Panc1 (cell line): ENCODE measurements at regions not wholly inside any gene's neighbourhood (a gene's known extent, or its start where the extent isn't known, plus 50 kb on each side); places are given as distances from the start of the nearest gene placed in this dataset.

Experiments used
- ATAC-seq: fragments of 200-7000 bp; cut with Tn5 transposase; 2 replicates; pipeline ENCODE4 v1.9.1; 2020; ENCODE audit warnings: mild to moderate bottlenecking, moderate library complexity
- BruUV-seq: library from RNA; stranded (reverse); fragments of 400-500 nt; replicated peaks from 2 replicates; lab custom pipeline; 2021; lab: Mats Ljungman, UMichigan
- CTCF ChIA-PET: fragments of 300-600 bp; sonication (Branson Sonifier 250); formaldehyde crosslinking; loops from one replicate; lab custom pipeline; 2022; ENCODE audit warnings: antibody characterized with exemption; lab: Charles Lee
- POLR2A ChIA-PET: fragments of 300-600 bp; sonication (Branson Sonifier 250); formaldehyde crosslinking; loops from one replicate; lab custom pipeline; 2022; ENCODE audit warnings: antibody characterized with exemption; lab: Charles Lee
- DNase-seq: peaks from one replicate; pipeline ENCODE4 v3.0.0-alpha.2; 2010; ENCODE audit warnings: low read depth, low spot score
- H3K27ac ChIP-seq: 2 replicates; pipeline ENCODE4 v1.5.1; 2011; ENCODE audit warnings: mild to moderate bottlenecking, low read length, inconsistent platforms
- H3K27me3 ChIP-seq: fragments of 200-500 bp; sonication (Bioruptor generic); 2 replicates; pipeline ENCODE4 v1.6.0; 2014; ENCODE audit warnings: low read length, inconsistent platforms; ENCODE audit not compliant: control insufficient read depth, insufficient read depth
- H3K36me3 ChIP-seq: fragments of 200-500 bp; sonication (Bioruptor generic); 2 replicates; pipeline ENCODE4 v1.5.1; 2014; ENCODE audit warnings: inconsistent platforms, mild to moderate bottlenecking, low read length, moderate library complexity; ENCODE audit not compliant: control insufficient read depth, insufficient read depth
- H3K4me1 ChIP-seq: 2 replicates; pipeline ENCODE4 v1.5.1; 2011; ENCODE audit warnings: inconsistent platforms, mild to moderate bottlenecking, low read length, moderate library complexity; ENCODE audit not compliant: control insufficient read depth, insufficient read depth
- H3K4me3 ChIP-seq, 2 experiments: 2 replicates each; pipeline ENCODE4 v1.5.1; 2011 to 2012; ENCODE audit warnings: low read depth in 2 of 2, low read length in 2 of 2, mild to moderate bottlenecking in 2 of 2, inconsistent platforms in 1 of 2, moderate library complexity in 1 of 2
- H3K9me3 ChIP-seq: fragments of 200-500 bp; sonication (Bioruptor generic); 2 replicates; pipeline ENCODE4 v1.5.1; 2014; ENCODE audit warnings: low read depth, mild to moderate bottlenecking, inconsistent platforms, low read length, moderate library complexity; ENCODE audit not compliant: control insufficient read depth, insufficient read depth
- CTCF ChIP-seq: fragments of 450-650 bp; IDR thresholded peaks from 2 replicates; pipeline ENCODE4 v1.5.1; 2017; ENCODE audit warnings: mild to moderate bottlenecking
- POLR2AphosphoS5 ChIP-seq: IDR thresholded peaks from 2 replicates; pipeline ENCODE4 v1.6.1; 2012; ENCODE audit warnings: mild to moderate bottlenecking, low read depth, low read length, moderate library complexity
- SIN3A ChIP-seq: IDR thresholded peaks from 2 replicates; pipeline ENCODE4 v1.6.1; 2012; ENCODE audit warnings: low read depth, mild to moderate bottlenecking, low read length, moderate library complexity, borderline replicate concordance; ENCODE audit not compliant: insufficient read depth
- TCF7L2 ChIP-seq: IDR thresholded peaks from 2 replicates; pipeline ENCODE4 v1.6.1; 2011; ENCODE audit warnings: mild to moderate bottlenecking, low read depth, low read length, inconsistent platforms
- in situ Hi-C: cut with HindIII; loops from 2 replicates; pipeline ENCODE4 v1.10.0; 2016; ENCODE audit warnings: low sequenced_read_pairs, low pct_unique_long_range_greater_than_20kb
- intact Hi-C: fragments of 100-400 bp; cut with micrococcal nuclease; formaldehyde crosslinking; loops from one replicate; pipeline ENCODE4 v1.10.0; 2022; ENCODE audit not compliant: unreplicated experiment
- TF ChIP-seq, protein P1 (sequence below), 2 experiments: IDR thresholded peaks; 2 replicates each; pipeline ENCODE4 v1.6.1; 2011 to 2012; ENCODE audit warnings: low read depth in 2 of 2, control low read depth in 1 of 2, low read length in 1 of 2, mild to moderate bottlenecking in 1 of 2, moderate library complexity in 1 of 2; ENCODE audit not compliant: insufficient read depth in 1 of 2

- CTCF ChIA-PET, result no interaction called here
- ATAC-seq, result no peak
- in situ Hi-C loops (no loop called here), intact Hi-C loops (no loop called here)
- Histone ChIP-seq H3K4me3 (no peak overlapping the region), H3K9me3 (no peaks in the 10 kb centered on the region), H3K36me3 (no peaks in the 10 kb centered on the region), H3K4me1 (no peaks in the 10 kb centered on the region), H3K27me3 (no peaks in the 10 kb centered on the region), H3K27ac (no peak overlapping the region)
- POLR2A ChIA-PET, result no interaction called here
- no peak for DNase-seq
- BruUV-seq, result no TSS peak
- TF ChIP-seq SIN3A (no peak), TCF7L2 (no peak), CTCF (no peak), POLR2AphosphoS5 (no peak)
- TF ChIP-seq, protein P1, sequence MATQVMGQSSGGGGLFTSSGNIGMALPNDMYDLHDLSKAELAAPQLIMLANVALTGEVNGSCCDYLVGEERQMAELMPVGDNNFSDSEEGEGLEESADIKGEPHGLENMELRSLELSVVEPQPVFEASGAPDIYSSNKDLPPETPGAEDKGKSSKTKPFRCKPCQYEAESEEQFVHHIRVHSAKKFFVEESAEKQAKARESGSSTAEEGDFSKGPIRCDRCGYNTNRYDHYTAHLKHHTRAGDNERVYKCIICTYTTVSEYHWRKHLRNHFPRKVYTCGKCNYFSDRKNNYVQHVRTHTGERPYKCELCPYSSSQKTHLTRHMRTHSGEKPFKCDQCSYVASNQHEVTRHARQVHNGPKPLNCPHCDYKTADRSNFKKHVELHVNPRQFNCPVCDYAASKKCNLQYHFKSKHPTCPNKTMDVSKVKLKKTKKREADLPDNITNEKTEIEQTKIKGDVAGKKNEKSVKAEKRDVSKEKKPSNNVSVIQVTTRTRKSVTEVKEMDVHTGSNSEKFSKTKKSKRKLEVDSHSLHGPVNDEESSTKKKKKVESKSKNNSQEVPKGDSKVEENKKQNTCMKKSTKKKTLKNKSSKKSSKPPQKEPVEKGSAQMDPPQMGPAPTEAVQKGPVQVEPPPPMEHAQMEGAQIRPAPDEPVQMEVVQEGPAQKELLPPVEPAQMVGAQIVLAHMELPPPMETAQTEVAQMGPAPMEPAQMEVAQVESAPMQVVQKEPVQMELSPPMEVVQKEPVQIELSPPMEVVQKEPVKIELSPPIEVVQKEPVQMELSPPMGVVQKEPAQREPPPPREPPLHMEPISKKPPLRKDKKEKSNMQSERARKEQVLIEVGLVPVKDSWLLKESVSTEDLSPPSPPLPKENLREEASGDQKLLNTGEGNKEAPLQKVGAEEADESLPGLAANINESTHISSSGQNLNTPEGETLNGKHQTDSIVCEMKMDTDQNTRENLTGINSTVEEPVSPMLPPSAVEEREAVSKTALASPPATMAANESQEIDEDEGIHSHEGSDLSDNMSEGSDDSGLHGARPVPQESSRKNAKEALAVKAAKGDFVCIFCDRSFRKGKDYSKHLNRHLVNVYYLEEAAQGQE (IDR thresholded peaks at IDR 0.05; ENCODE audit: insufficient read depth in 1 of 2, low read depth in 2 of 2, low read length in 1 of 2), result no peak
These were observed 857.4 kb upstream of the HTR2C start for GRCh38 chrX:113726466-113726865.

GRCh38 chrX:113726009-113726408 lies 857.9 kb upstream of the HTR2C start:
- DNase-seq (no peak), ATAC-seq (no peak)
- ChIA-PET POLR2A (no interaction called here), CTCF (no interaction called here)
- intact Hi-C loops (no loop called here), in situ Hi-C loops (no loop called here)
- Histone ChIP-seq H3K4me1 (no peaks in the 10 kb centered on the region), H3K4me3 (no peak overlapping the region), H3K9me3 (no peaks in the 10 kb centered on the region), H3K27me3 (no peaks in the 10 kb centered on the region), H3K36me3 (no peaks in the 10 kb centered on the region), H3K27ac (no peak overlapping the region)
- BruUV-seq, result no TSS peak
- TF ChIP-seq SIN3A (no peak), POLR2AphosphoS5 (no peak), CTCF (no peak), TCF7L2 (no peak)
